ENCODE measurements at regions not wholly inside any gene's neighbourhood (a gene's known extent, or its start where the extent isn't known, plus 50 kb on each side); places are given as distances from the start of the nearest gene placed in this dataset.

GRCh38 chr7:81370822-81371221, 399.0 kb downstream of the HGF start:
- TF ChIP-seq CTCF (IDR thresholded peaks at IDR 0.05; ENCODE audit: insufficient read depth, low read depth, low read length, missing control alignments): no peak
- DNase-seq (ENCODE audit: low read depth): no peak
- H3K4me3 ChIP-seq (ENCODE audit: low read depth, low read length): no peak overlapping the region

- no peak for TF ChIP-seq CTCF (IDR thresholded peaks at IDR 0.05; ENCODE audit: insufficient read depth, low read depth, low read length, missing control alignments)
- DNase-seq (ENCODE audit: low read depth): no peak
- no peak overlapping the region for H3K4me3 ChIP-seq (ENCODE audit: low read depth, low read length)
Observed at GRCh38 chr7:81367326-81367931, 402.4 kb downstream of the HGF start.

DNA sequence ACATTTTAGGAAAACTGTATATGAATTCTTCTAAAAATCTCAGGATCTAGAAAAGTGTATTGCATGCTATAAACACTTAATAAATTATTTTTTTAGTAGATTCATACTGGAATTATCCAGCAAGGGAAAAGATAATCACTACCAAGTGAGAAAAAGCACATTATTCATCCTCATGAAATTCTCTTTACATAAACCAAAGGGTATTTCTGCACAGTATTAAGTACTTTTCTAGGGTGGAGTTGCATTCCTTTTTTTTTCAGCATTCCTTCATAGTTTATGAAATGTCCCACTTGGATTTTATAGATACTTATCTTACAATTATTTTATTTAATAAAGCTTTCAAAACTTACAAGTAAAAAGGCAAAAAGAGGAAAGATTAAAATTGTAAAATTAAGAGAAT, 403.3 kb downstream of the HGF start:
- TF ChIP-seq CTCF (IDR thresholded peaks at IDR 0.05; ENCODE audit: insufficient read depth, low read depth, low read length, missing control alignments): no peak
- no peak overlapping the region for H3K4me3 ChIP-seq (ENCODE audit: low read depth, low read length)
- no peak for DNase-seq (ENCODE audit: low read depth)

DNA sequence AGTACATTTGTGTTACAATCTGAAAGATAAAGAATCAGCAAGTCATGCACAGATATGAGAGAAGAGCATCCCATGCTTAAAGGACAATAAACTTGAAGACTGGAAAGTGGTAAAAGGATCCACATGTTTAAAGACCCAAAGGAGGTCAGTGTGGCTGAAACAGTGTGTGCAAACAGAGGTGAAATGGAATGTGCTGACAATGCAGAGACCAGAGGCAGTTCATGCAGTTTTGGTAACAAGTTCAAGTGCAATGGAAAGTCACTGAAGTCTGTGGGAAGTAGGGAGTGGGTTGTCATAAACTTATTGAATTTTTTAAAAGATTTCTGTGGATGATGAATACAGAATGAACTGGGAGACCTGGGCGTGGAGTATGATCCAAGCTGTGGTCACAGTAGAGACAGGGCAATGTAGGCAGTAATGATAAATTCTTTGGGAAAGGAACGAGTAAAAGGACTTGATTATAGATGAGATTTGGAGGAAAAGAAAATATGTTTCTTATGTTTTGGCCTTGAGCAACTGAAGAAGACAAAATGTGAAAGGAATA, 408.0 kb downstream of the HGF start:
- H3K4me3 ChIP-seq (ENCODE audit: low read depth, low read length): no peak overlapping the region
- DNase-seq (ENCODE audit: low read depth): no peak
- TF ChIP-seq CTCF (IDR thresholded peaks at IDR 0.05; ENCODE audit: insufficient read depth, low read depth, low read length, missing control alignments): no peak

DNA sequence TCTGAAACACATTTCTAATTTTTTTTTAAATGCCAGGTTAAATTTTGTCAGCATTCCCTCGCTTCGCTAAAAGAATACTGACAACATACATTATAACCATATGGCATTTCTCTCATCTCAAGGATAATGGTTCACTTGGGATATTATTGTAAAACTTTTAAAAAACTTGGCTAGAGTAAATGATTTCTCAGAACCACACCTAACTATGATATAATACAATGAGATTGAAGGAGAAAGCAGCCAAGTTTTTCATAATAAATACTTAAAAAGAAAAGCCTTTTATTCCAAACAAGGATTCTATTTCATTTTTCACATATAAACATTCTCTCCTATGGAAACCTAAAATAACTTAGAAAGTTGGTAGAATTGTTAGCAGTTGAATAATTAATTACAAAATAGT, 413.9 kb downstream of the HGF start:
- DNase-seq (ENCODE audit: low read depth): no peak
- TF ChIP-seq CTCF (IDR thresholded peaks at IDR 0.05; ENCODE audit: insufficient read depth, low read depth, low read length, missing control alignments): no peak

GRCh38 chr7:81349044-81349443, 420.8 kb downstream of the HGF start:
- DNase-seq (ENCODE audit: low read depth): no peak
- no peak for TF ChIP-seq CTCF (IDR thresholded peaks at IDR 0.05; ENCODE audit: insufficient read depth, low read depth, low read length, missing control alignments)
- no peak overlapping the region for H3K4me3 ChIP-seq (ENCODE audit: low read depth, low read length)

More for the DNA sequence above, 413.9 kb downstream of the HGF start:
- no peak overlapping the region for H3K4me3 ChIP-seq (ENCODE audit: low read depth, low read length)

- H3K4me3 ChIP-seq (ENCODE audit: low read depth, low read length): no peak overlapping the region
- no peak for TF ChIP-seq CTCF (IDR thresholded peaks at IDR 0.05; ENCODE audit: insufficient read depth, low read depth, low read length, missing control alignments)
- DNase-seq (ENCODE audit: low read depth): no peak
Observed at GRCh38 chr7:81339946-81340345, 421.1 kb upstream of the SEMA3C start.
